WTC11 (cell line): ENCODE measurements at regions not wholly inside any gene's neighbourhood (a gene's known extent, or its start where the extent isn't known, plus 50 kb on each side); places are given as distances from the start of the nearest gene placed in this dataset.

Source experiments
- ATAC-seq: fragments of 200-7000 bp; cut with Tn5 transposase; 2 replicates; pipeline ENCODE4 v1.10.0; 2021; ENCODE audit warnings: mild to moderate bottlenecking, moderate library complexity
- CTCF ChIA-PET: fragments of 300-600 bp; sonication (Branson Sonifier 250); formaldehyde crosslinking; loops from one replicate; lab custom pipeline; 2021; ENCODE audit warnings: antibody characterized with exemption; lab: Charles Lee
- POLR2A ChIA-PET: fragments of 350-600 bp; sonication (Branson Sonifier 250); formaldehyde crosslinking; loops from one replicate; lab custom pipeline; 2021; ENCODE audit warnings: antibody characterized with exemption; lab: Charles Lee
- DNase-seq: peaks from one replicate; pipeline ENCODE4 v3.0.0; 2021; ENCODE audit warnings: low spot score
- H3K27ac Mint-ChIP-seq: 2 replicates; pipeline ENCODE4 v1.8.0; 2021; ENCODE audit warnings: mixed read lengths
- H3K27me3 Mint-ChIP-seq: 2 replicates; pipeline ENCODE4 v1.8.0; 2021; ENCODE audit warnings: low read depth, mild to moderate bottlenecking, moderate library complexity, mixed read lengths
- H3K36me3 Mint-ChIP-seq: 2 replicates; pipeline ENCODE4 v1.8.0; 2021; ENCODE audit warnings: mixed read lengths
- H3K4me1 Mint-ChIP-seq: 2 replicates; pipeline ENCODE4 v1.8.0; 2022; ENCODE audit warnings: mixed read lengths
- H3K4me3 Mint-ChIP-seq: 2 replicates; pipeline ENCODE4 v1.8.0; 2021; ENCODE audit warnings: mild to moderate bottlenecking, moderate library complexity, mixed read lengths
- H3K9me3 Mint-ChIP-seq: 2 replicates; pipeline ENCODE4 v1.8.0; 2021; ENCODE audit warnings: mixed read lengths
- ELF4 ChIP-seq: sonication (generic); formaldehyde crosslinking; IDR thresholded peaks from 2 replicates; pipeline ENCODE4 v1.8.1; 2022; ENCODE audit warnings: low read depth, mild to moderate bottlenecking, moderate library complexity, missing genetic modification reagents
- GABPB1 ChIP-seq: sonication (generic); formaldehyde crosslinking; IDR thresholded peaks from 2 replicates; pipeline ENCODE4 v1.8.1; 2023; ENCODE audit warnings: mild to moderate bottlenecking, missing genetic modification reagents
- NR1H2 ChIP-seq: sonication (generic); formaldehyde crosslinking; IDR thresholded peaks from 2 replicates; pipeline ENCODE4 v1.9.0; 2021; ENCODE audit warnings: mild to moderate bottlenecking, moderate library complexity, missing genetic modification reagents
- SMAD4 ChIP-seq: sonication (generic); formaldehyde crosslinking; IDR thresholded peaks from 2 replicates; pipeline ENCODE4 v1.8.0; 2022; ENCODE audit warnings: mild to moderate bottlenecking, missing genetic modification reagents
- SP1 ChIP-seq: sonication (generic); formaldehyde crosslinking; conservative IDR thresholded peaks from 2 replicates; pipeline ENCODE4 v1.8.1; 2022; ENCODE audit warnings: missing genetic modification reagents
- TCF7 ChIP-seq: sonication (generic); formaldehyde crosslinking; IDR thresholded peaks from 2 replicates; pipeline ENCODE4 v1.8.0; 2022; ENCODE audit warnings: mild to moderate bottlenecking, low read depth, missing genetic modification reagents, moderate library complexity
- ZNF317 ChIP-seq: sonication (generic); formaldehyde crosslinking; IDR thresholded peaks from 2 replicates; pipeline ENCODE4 v1.8.1; 2023; ENCODE audit warnings: low read depth, mild to moderate bottlenecking, moderate library complexity, missing genetic modification reagents, borderline replicate concordance
- TF ChIP-seq, protein P1 (sequence below): sonication (generic); formaldehyde crosslinking; IDR thresholded peaks from 2 replicates; pipeline ENCODE4 v1.8.1; 2023; ENCODE audit warnings: mild to moderate bottlenecking, missing genetic modification reagents, borderline replicate concordance
- TF ChIP-seq, protein P2 (sequence below): sonication (generic); formaldehyde crosslinking; IDR thresholded peaks from 2 replicates; pipeline ENCODE4 v1.8.1; 2023; ENCODE audit warnings: mild to moderate bottlenecking, missing genetic modification reagents
- TF ChIP-seq, protein P3 (sequence below): fragments of 250-450 bp; sonication (Bioruptor Pico); IDR thresholded peaks from 2 replicates; pipeline ENCODE4 v1.9.0; 2021; ENCODE audit warnings: mild to moderate bottlenecking, borderline replicate concordance
- TF ChIP-seq, protein P4 (sequence below): fragments of 200-600 bp; IDR thresholded peaks from 2 replicates; pipeline ENCODE4 v1.8.0; 2022; ENCODE audit warnings: antibody characterized with exemption
- TF ChIP-seq, protein P5 (sequence below): sonication (generic); formaldehyde crosslinking; IDR thresholded peaks from 2 replicates; pipeline ENCODE4 v1.8.1; 2022; ENCODE audit warnings: missing genetic modification reagents, borderline replicate concordance

DNA sequence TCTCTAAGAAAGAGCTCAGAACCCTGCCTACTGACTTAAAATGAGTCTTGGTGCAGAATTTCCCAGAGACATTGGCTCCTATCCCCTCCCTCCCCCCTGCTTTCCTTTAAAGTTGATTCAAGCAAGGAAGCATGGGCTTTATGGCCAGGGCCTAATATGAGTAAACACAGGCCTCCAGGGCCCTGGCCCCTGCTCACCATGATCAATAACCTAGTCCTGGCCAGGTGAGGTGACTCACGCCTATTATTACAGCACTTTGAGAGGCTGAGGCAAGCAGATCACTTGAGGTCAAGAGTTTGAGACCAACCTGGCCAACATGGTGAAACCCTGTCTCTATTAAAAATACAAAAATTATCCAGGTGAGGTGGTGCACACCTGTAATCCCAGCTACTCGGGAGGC, 165.1 kb upstream of the TMCC3 start (continued):
- TF ChIP-seq, protein P1, sequence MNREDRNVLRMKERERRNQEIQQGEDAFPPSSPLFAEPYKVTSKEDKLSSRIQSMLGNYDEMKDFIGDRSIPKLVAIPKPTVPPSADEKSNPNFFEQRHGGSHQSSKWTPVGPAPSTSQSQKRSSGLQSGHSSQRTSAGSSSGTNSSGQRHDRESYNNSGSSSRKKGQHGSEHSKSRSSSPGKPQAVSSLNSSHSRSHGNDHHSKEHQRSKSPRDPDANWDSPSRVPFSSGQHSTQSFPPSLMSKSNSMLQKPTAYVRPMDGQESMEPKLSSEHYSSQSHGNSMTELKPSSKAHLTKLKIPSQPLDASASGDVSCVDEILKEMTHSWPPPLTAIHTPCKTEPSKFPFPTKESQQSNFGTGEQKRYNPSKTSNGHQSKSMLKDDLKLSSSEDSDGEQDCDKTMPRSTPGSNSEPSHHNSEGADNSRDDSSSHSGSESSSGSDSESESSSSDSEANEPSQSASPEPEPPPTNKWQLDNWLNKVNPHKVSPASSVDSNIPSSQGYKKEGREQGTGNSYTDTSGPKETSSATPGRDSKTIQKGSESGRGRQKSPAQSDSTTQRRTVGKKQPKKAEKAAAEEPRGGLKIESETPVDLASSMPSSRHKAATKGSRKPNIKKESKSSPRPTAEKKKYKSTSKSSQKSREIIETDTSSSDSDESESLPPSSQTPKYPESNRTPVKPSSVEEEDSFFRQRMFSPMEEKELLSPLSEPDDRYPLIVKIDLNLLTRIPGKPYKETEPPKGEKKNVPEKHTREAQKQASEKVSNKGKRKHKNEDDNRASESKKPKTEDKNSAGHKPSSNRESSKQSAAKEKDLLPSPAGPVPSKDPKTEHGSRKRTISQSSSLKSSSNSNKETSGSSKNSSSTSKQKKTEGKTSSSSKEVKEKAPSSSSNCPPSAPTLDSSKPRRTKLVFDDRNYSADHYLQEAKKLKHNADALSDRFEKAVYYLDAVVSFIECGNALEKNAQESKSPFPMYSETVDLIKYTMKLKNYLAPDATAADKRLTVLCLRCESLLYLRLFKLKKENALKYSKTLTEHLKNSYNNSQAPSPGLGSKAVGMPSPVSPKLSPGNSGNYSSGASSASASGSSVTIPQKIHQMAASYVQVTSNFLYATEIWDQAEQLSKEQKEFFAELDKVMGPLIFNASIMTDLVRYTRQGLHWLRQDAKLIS, result no peak
- TF ChIP-seq SMAD4 (CRISPR knock-in tag), result no peak
- no peak for TF ChIP-seq NR1H2 (CRISPR knock-in tag)
- no peak for TF ChIP-seq TCF7 (CRISPR knock-in tag)

DNA sequence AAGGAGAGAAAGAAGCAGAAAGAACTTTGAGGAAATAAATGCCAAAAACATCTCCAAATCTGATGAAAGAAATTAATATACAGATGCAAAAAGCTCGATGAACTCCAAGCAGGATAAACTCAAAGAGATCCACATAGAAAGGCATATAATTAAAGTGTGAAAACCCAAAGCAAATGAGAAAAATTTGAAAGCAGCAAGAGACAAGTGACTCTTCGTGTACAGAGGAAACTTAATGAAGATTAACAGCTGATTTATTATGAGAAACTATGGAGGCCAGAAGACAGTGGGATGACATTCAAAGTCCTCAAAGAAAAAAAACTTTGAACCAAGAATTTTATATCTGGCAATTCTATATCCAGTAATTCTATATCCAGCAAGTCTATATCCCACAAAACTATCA, 163.0 kb upstream of the TMCC3 start:
- DNase-seq (no peak), ATAC-seq (no peak)
- no peak overlapping the region for H3K27ac Mint-ChIP-seq
- H3K36me3 Mint-ChIP-seq, result peaks cover 40% of the 10 kb centered on the region
- H3K27me3 Mint-ChIP-seq, result peaks cover 21% of the 10 kb centered on the region
- ChIA-PET CTCF (interaction anchor here (1.5 kb wide), 1 partner anchor 62 kb away, joined by 4 read pairs; no protein-coding TSS in a partner anchor), POLR2A (no interaction called here)
- TF ChIP-seq, protein P2, sequence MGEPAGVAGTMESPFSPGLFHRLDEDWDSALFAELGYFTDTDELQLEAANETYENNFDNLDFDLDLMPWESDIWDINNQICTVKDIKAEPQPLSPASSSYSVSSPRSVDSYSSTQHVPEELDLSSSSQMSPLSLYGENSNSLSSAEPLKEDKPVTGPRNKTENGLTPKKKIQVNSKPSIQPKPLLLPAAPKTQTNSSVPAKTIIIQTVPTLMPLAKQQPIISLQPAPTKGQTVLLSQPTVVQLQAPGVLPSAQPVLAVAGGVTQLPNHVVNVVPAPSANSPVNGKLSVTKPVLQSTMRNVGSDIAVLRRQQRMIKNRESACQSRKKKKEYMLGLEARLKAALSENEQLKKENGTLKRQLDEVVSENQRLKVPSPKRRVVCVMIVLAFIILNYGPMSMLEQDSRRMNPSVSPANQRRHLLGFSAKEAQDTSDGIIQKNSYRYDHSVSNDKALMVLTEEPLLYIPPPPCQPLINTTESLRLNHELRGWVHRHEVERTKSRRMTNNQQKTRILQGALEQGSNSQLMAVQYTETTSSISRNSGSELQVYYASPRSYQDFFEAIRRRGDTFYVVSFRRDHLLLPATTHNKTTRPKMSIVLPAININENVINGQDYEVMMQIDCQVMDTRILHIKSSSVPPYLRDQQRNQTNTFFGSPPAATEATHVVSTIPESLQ (CRISPR knock-in tag), result no peak
- TF ChIP-seq, protein P3, sequence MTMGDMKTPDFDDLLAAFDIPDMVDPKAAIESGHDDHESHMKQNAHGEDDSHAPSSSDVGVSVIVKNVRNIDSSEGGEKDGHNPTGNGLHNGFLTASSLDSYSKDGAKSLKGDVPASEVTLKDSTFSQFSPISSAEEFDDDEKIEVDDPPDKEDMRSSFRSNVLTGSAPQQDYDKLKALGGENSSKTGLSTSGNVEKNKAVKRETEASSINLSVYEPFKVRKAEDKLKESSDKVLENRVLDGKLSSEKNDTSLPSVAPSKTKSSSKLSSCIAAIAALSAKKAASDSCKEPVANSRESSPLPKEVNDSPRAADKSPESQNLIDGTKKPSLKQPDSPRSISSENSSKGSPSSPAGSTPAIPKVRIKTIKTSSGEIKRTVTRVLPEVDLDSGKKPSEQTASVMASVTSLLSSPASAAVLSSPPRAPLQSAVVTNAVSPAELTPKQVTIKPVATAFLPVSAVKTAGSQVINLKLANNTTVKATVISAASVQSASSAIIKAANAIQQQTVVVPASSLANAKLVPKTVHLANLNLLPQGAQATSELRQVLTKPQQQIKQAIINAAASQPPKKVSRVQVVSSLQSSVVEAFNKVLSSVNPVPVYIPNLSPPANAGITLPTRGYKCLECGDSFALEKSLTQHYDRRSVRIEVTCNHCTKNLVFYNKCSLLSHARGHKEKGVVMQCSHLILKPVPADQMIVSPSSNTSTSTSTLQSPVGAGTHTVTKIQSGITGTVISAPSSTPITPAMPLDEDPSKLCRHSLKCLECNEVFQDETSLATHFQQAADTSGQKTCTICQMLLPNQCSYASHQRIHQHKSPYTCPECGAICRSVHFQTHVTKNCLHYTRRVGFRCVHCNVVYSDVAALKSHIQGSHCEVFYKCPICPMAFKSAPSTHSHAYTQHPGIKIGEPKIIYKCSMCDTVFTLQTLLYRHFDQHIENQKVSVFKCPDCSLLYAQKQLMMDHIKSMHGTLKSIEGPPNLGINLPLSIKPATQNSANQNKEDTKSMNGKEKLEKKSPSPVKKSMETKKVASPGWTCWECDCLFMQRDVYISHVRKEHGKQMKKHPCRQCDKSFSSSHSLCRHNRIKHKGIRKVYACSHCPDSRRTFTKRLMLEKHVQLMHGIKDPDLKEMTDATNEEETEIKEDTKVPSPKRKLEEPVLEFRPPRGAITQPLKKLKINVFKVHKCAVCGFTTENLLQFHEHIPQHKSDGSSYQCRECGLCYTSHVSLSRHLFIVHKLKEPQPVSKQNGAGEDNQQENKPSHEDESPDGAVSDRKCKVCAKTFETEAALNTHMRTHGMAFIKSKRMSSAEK (CRISPR knock-in tag), result no peak
- TF ChIP-seq GABPB1 (no peak), SP1 (CRISPR knock-in tag) (no peak), ZNF317 (CRISPR knock-in tag) (peak; percentile 98), ELF4 (CRISPR knock-in tag) (no peak)
- TF ChIP-seq, protein P4, sequence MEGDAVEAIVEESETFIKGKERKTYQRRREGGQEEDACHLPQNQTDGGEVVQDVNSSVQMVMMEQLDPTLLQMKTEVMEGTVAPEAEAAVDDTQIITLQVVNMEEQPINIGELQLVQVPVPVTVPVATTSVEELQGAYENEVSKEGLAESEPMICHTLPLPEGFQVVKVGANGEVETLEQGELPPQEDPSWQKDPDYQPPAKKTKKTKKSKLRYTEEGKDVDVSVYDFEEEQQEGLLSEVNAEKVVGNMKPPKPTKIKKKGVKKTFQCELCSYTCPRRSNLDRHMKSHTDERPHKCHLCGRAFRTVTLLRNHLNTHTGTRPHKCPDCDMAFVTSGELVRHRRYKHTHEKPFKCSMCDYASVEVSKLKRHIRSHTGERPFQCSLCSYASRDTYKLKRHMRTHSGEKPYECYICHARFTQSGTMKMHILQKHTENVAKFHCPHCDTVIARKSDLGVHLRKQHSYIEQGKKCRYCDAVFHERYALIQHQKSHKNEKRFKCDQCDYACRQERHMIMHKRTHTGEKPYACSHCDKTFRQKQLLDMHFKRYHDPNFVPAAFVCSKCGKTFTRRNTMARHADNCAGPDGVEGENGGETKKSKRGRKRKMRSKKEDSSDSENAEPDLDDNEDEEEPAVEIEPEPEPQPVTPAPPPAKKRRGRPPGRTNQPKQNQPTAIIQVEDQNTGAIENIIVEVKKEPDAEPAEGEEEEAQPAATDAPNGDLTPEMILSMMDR, result no peak
- TF ChIP-seq, protein P5, sequence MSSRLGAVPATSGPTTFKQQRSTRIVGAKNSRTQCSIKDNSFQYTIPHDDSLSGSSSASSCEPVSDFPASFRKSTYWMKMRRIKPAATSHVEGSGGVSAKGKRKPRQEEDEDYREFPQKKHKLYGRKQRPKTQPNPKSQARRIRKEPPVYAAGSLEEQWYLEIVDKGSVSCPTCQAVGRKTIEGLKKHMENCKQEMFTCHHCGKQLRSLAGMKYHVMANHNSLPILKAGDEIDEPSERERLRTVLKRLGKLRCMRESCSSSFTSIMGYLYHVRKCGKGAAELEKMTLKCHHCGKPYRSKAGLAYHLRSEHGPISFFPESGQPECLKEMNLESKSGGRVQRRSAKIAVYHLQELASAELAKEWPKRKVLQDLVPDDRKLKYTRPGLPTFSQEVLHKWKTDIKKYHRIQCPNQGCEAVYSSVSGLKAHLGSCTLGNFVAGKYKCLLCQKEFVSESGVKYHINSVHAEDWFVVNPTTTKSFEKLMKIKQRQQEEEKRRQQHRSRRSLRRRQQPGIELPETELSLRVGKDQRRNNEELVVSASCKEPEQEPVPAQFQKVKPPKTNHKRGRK (CRISPR knock-in tag), result no peak
- peaks cover 51% of the 10 kb centered on the region for H3K9me3 Mint-ChIP-seq
- peaks cover 26% of the 10 kb centered on the region for H3K4me1 Mint-ChIP-seq
- H3K4me3 Mint-ChIP-seq, result no peak overlapping the region
